PC-3 (cell line): ENCODE measurements at regions not wholly inside any gene's neighbourhood (a gene's known extent, or its start where the extent isn't known, plus 50 kb on each side); places are given as distances from the start of the nearest gene placed in this dataset.

ENCODE experiments used
- ATAC-seq: fragments of 200-7000 bp; cut with Tn5 transposase; 2 replicates; pipeline ENCODE4 v1.9.1; 2020; ENCODE audit warnings: mild to moderate bottlenecking, moderate library complexity
- BruUV-seq: library from RNA; stranded (reverse); fragments of 400-500 nt; replicated peaks from 2 replicates; lab custom pipeline; 2021; lab: Mats Ljungman, UMichigan
- CTCF ChIA-PET: fragments of 300-600 bp; sonication (Branson Sonifier 250); formaldehyde crosslinking; loops from one replicate; lab custom pipeline; 2022; ENCODE audit warnings: antibody characterized with exemption; lab: Charles Lee
- POLR2A ChIA-PET: fragments of 300-600 bp; sonication (Branson Sonifier 250); formaldehyde crosslinking; loops from one replicate; lab custom pipeline; 2022; ENCODE audit warnings: antibody characterized with exemption; ENCODE audit not compliant: unreplicated experiment; lab: Charles Lee
- DNase-seq: peaks from one replicate; pipeline ENCODE4 v3.0.0-alpha.2; 2015
- H2AFZ ChIP-seq: fragments of 300-600 bp; sonication (generic); 2 replicates; pipeline ENCODE4 v1.6.0; 2016; ENCODE audit warnings: antibody characterized with exemption, low read length
- H3F3A ChIP-seq: fragments of 300-600 bp; sonication (generic); one replicate; pipeline ENCODE4 v1.6.0; 2017; ENCODE audit warnings: antibody characterized with exemption, low read length, control low read depth, mild to moderate bottlenecking; ENCODE audit not compliant: unreplicated experiment
- H3K27ac ChIP-seq: fragments of 300-600 bp; sonication (generic); 2 replicates; pipeline ENCODE4 v1.5.1; 2016; ENCODE audit warnings: mild to moderate bottlenecking, low read length
- H3K27me3 ChIP-seq: fragments of 300-600 bp; sonication (generic); 2 replicates; pipeline ENCODE4 v1.6.1; 2016; ENCODE audit warnings: low read length, mixed read lengths
- H3K36me3 ChIP-seq: fragments of 300-600 bp; sonication (generic); 2 replicates; pipeline ENCODE4 v1.6.1; 2016; ENCODE audit warnings: low read depth, mixed run types, low read length, mixed read lengths
- H3K4me1 ChIP-seq: fragments of 300-600 bp; sonication (generic); 2 replicates; pipeline ENCODE4 v1.5.1; 2016; ENCODE audit warnings: low read length; ENCODE audit not compliant: insufficient read depth
- H3K4me2 ChIP-seq: fragments of 300-600 bp; sonication (generic); 2 replicates; pipeline ENCODE4 v1.6.0; 2016; ENCODE audit warnings: low read length
- H3K4me3 ChIP-seq: fragments of 300-600 bp; sonication (generic); 2 replicates; pipeline ENCODE4 v1.5.1; 2016; ENCODE audit warnings: mild to moderate bottlenecking, low read length, mixed read lengths
- H3K79me2 ChIP-seq: fragments of 300-600 bp; sonication (generic); 2 replicates; pipeline ENCODE4 v1.6.1; 2017; ENCODE audit warnings: low read length, mixed read lengths
- H3K9ac ChIP-seq: fragments of 300-600 bp; sonication (generic); 2 replicates; pipeline ENCODE4 v1.6.0; 2016; ENCODE audit warnings: mild to moderate bottlenecking, low read length
- H3K9me2 ChIP-seq: fragments of 300-600 bp; sonication (generic); replicated peaks from 2 replicates; pipeline ENCODE4 v1.6.1; 2016; ENCODE audit warnings: mixed run types, low read length, mixed read lengths
- H3K9me3 ChIP-seq: fragments of 300-600 bp; sonication (generic); 2 replicates; pipeline ENCODE4 v1.6.1; 2016; ENCODE audit warnings: low read length, mixed read lengths
- H4K20me1 ChIP-seq: fragments of 300-600 bp; sonication (generic); 2 replicates; pipeline ENCODE4 v1.6.1; 2016; ENCODE audit warnings: low read length, mixed read lengths
- EZH2 ChIP-seq: fragments of 300-600 bp; sonication (generic); IDR thresholded peaks from one replicate; pipeline ENCODE4 v1.6.1; 2017; ENCODE audit warnings: antibody characterized with exemption, mild to moderate bottlenecking, low read length; ENCODE audit not compliant: unreplicated experiment
- EZH2phosphoT487 ChIP-seq: fragments of 300-600 bp; sonication (generic); IDR thresholded peaks from 2 replicates; pipeline ENCODE4 v1.6.1; 2018; ENCODE audit warnings: mild to moderate bottlenecking, antibody characterized with exemption, low read length, borderline replicate concordance
- intact Hi-C: fragments of 100-400 bp; cut with micrococcal nuclease; formaldehyde crosslinking; loops from 2 replicates; pipeline ENCODE4 v1.9.0; 2023
- TF ChIP-seq, protein P1 (sequence below): fragments of 300-600 bp; sonication (generic); conservative IDR thresholded peaks from 2 replicates; pipeline ENCODE4 v1.5.1; 2017; ENCODE audit warnings: antibody characterized with exemption, low read depth, mild to moderate bottlenecking, low read length

DNA sequence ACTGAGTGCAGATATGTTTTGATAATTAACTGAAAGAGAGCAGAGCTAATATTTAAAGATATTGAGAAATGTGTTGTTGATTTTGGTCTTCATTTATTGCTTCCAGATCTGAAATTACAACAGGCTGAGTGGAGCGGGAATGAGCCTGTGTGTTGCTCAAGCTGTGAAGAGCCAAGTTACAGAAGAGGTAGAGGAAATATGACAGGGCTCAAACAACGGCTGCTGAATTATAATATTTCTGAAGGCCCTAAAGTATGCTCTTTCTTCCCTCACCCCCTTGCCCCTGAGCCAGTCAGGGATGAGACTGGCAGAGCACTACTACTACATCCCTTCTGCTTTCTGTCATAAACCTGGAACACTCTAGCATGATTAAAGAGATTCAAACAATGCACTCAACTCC lies 115.6 kb downstream of the FANCF start:
- TF ChIP-seq EZH2, result no peak
- TF ChIP-seq, protein P1, sequence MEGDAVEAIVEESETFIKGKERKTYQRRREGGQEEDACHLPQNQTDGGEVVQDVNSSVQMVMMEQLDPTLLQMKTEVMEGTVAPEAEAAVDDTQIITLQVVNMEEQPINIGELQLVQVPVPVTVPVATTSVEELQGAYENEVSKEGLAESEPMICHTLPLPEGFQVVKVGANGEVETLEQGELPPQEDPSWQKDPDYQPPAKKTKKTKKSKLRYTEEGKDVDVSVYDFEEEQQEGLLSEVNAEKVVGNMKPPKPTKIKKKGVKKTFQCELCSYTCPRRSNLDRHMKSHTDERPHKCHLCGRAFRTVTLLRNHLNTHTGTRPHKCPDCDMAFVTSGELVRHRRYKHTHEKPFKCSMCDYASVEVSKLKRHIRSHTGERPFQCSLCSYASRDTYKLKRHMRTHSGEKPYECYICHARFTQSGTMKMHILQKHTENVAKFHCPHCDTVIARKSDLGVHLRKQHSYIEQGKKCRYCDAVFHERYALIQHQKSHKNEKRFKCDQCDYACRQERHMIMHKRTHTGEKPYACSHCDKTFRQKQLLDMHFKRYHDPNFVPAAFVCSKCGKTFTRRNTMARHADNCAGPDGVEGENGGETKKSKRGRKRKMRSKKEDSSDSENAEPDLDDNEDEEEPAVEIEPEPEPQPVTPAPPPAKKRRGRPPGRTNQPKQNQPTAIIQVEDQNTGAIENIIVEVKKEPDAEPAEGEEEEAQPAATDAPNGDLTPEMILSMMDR, result no peak
- TF ChIP-seq EZH2phosphoT487, result no peak
- Histone ChIP-seq H3K9ac (no peak overlapping the region), H3K36me3 (no peaks in the 10 kb centered on the region), H3K4me2 (no peak overlapping the region), H3K27ac (no peak overlapping the region), H3K4me3 (no peak overlapping the region), H3K9me2 (no peaks in the 10 kb centered on the region), H2AFZ (no peak overlapping the region), H3K9me3 (no peaks in the 10 kb centered on the region), H3K79me2 (no peaks in the 10 kb centered on the region), H3K27me3 (peaks cover 39% of the 10 kb centered on the region), H3F3A (no peaks in the 10 kb centered on the region), H4K20me1 (no peaks in the 10 kb centered on the region), H3K4me1 (peaks cover 5% of the 10 kb centered on the region; the same call in 1 of the 2 replicates)
- no TSS peak for BruUV-seq
- CTCF ChIA-PET, result no interaction called here
- DNase-seq (no peak), ATAC-seq (no peak)
- POLR2A ChIA-PET, result no interaction called here
- intact Hi-C loops, result no loop called here

DNA sequence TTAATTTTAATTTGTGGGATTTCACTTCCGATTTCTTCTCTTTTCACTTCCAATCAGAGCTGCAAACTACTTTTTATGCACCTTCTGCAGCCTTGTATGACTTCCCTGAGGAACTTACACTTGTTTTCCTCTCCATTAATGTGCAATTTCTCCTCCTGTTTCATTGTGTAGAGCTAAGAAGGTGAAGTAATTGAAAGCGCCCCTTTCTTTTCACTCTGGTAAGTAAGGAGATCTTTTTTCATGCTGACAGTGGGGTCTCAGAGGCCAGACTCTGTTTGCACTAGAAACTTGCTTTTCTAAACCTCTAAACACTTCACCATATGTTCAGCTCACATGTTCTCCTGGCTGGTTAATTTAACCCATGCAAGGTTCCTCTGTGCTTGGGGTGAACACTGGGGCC lies 117.0 kb downstream of the FANCF start:
- intact Hi-C loops, result no loop called here
- Histone ChIP-seq H3K9me3 (no peaks in the 10 kb centered on the region), H4K20me1 (no peaks in the 10 kb centered on the region), H3F3A (no peaks in the 10 kb centered on the region), H3K4me2 (no peak overlapping the region), H3K27ac (no peak overlapping the region), H3K27me3 (peaks cover 34% of the 10 kb centered on the region), H3K4me3 (no peak overlapping the region), H3K79me2 (no peaks in the 10 kb centered on the region), H3K9ac (no peak overlapping the region), H3K4me1 (peaks cover 5% of the 10 kb centered on the region; the same call in 1 of the 2 replicates), H3K9me2 (no peaks in the 10 kb centered on the region), H3K36me3 (no peaks in the 10 kb centered on the region), H2AFZ (no peak overlapping the region)
- POLR2A ChIA-PET, result no interaction called here
- TF ChIP-seq EZH2phosphoT487 (no peak), EZH2 (no peak)
- TF ChIP-seq, protein P1, result no peak
- no TSS peak for BruUV-seq
- CTCF ChIA-PET, result no interaction called here
- no peak for DNase-seq
- no peak for ATAC-seq

DNA sequence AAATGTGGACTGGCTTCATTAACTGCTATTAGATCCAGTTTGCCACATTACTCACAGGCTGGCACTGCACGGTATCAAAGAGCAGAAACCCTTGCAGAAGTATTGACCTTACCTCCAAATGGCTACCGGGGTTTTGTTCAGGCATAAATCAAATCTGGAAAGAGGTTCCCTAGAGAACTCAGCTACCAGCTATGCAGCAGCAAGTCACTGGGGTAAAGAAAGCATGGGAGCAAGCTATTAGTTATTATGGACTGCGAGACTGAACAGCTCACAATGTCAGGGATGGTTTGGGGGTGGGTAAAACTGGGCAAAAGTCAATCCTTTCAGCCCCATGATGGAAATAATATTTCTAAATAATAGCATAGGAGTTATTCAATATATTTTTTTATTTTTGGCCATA lies 128.1 kb downstream of the FANCF start:
- H3K9ac ChIP-seq, result no peak overlapping the region
- no peaks in the 10 kb centered on the region for H4K20me1 ChIP-seq
- no peak overlapping the region for H3K4me2 ChIP-seq
- TF ChIP-seq, protein P1, result no peak
- TF ChIP-seq EZH2 (no peak), EZH2phosphoT487 (no peak)
- H3K4me1 ChIP-seq, result no peaks in the 10 kb centered on the region
- DNase-seq, result no peak
- BruUV-seq, result no TSS peak
- no peaks in the 10 kb centered on the region for H3K36me3 ChIP-seq
- H3K4me3 ChIP-seq, result no peak overlapping the region
- ChIA-PET CTCF (no interaction called here), POLR2A (no interaction called here)
- H3K27me3 ChIP-seq, result peaks cover 37% of the 10 kb centered on the region
- intact Hi-C loops, result no loop called here
- H3K9me2 ChIP-seq, result no peaks in the 10 kb centered on the region
- H3K9me3 ChIP-seq, result no peaks in the 10 kb centered on the region
- ATAC-seq, result no peak
- H3K27ac ChIP-seq, result no peak overlapping the region
- H3F3A ChIP-seq, result no peaks in the 10 kb centered on the region
- no peak overlapping the region for H2AFZ ChIP-seq
- H3K79me2 ChIP-seq, result no peaks in the 10 kb centered on the region
